ENCODE measurements at regions not wholly inside any gene's neighbourhood (a gene's known extent, or its start where the extent isn't known, plus 50 kb on each side); places are given as distances from the start of the nearest gene placed in this dataset.
"Not testable (repeated sequence)": the region's sequence is repeated elsewhere in the genome, so short reads cannot be mapped to it uniquely, and the experiment has no call there.

- H3K4me3 Mint-ChIP-seq, result peak overlapping the region; percentile 72
- not testable (repeated sequence) for H3K27me3 Mint-ChIP-seq (ENCODE audit: low read depth); H3K4me1 Mint-ChIP-seq (ENCODE audit: low read depth); H3K36me3 Mint-ChIP-seq (ENCODE audit: low read depth); H3K9me3 Mint-ChIP-seq
- H3K27ac Mint-ChIP-seq, result peak overlapping the region; percentile 86
- DNase-seq (ENCODE audit: low spot score), result peak; percentile 46
Measured at GRCh38 chr2:113551637-113552318, 53.3 kb downstream of the FOXD4L1 start.

GRCh38 chr2:113559820-113560219 lies 61.4 kb downstream of the FOXD4L1 start:
- H3K9me3 Mint-ChIP-seq, result not testable (repeated sequence)
- H3K27me3 Mint-ChIP-seq (ENCODE audit: low read depth), result peaks cover 15% of the 10 kb centered on the region

GRCh38 chr2:113562662-113563061 lies 64.2 kb downstream of the FOXD4L1 start:
- H3K36me3 Mint-ChIP-seq (ENCODE audit: low read depth); H3K27ac Mint-ChIP-seq; H3K4me3 Mint-ChIP-seq; H3K27me3 Mint-ChIP-seq (ENCODE audit: low read depth); H3K4me1 Mint-ChIP-seq (ENCODE audit: low read depth); H3K9me3 Mint-ChIP-seq; DNase-seq (ENCODE audit: low spot score): not testable (repeated sequence)

More at GRCh38 chr2:113559820-113560219, 61.4 kb downstream of the FOXD4L1 start:
- not testable (repeated sequence) for DNase-seq (ENCODE audit: low spot score); H3K4me1 Mint-ChIP-seq (ENCODE audit: low read depth); H3K36me3 Mint-ChIP-seq (ENCODE audit: low read depth); H3K4me3 Mint-ChIP-seq; H3K27ac Mint-ChIP-seq

- DNase-seq (ENCODE audit: low spot score); H3K9me3 Mint-ChIP-seq; H3K36me3 Mint-ChIP-seq (ENCODE audit: low read depth); H3K4me1 Mint-ChIP-seq (ENCODE audit: low read depth); H3K27ac Mint-ChIP-seq; H3K4me3 Mint-ChIP-seq; H3K27me3 Mint-ChIP-seq (ENCODE audit: low read depth): not testable (repeated sequence)
Measured at GRCh38 chr2:113566674-113567480, 60.2 kb upstream of the RABL2A start.

GRCh38 chr2:113567481-113567849 lies 59.6 kb upstream of the RABL2A start:
- not testable (repeated sequence) for H3K27ac Mint-ChIP-seq; H3K4me1 Mint-ChIP-seq (ENCODE audit: low read depth); H3K4me3 Mint-ChIP-seq; DNase-seq (ENCODE audit: low spot score); H3K36me3 Mint-ChIP-seq (ENCODE audit: low read depth); H3K9me3 Mint-ChIP-seq; H3K27me3 Mint-ChIP-seq (ENCODE audit: low read depth)

GRCh38 chr2:113568231-113568630 lies 58.8 kb upstream of the RABL2A start:
- not testable (repeated sequence) for DNase-seq (ENCODE audit: low spot score); H3K9me3 Mint-ChIP-seq; H3K27me3 Mint-ChIP-seq (ENCODE audit: low read depth); H3K4me3 Mint-ChIP-seq; H3K27ac Mint-ChIP-seq; H3K36me3 Mint-ChIP-seq (ENCODE audit: low read depth); H3K4me1 Mint-ChIP-seq (ENCODE audit: low read depth)

- not testable (repeated sequence) for H3K27ac Mint-ChIP-seq; H3K36me3 Mint-ChIP-seq (ENCODE audit: low read depth); H3K4me3 Mint-ChIP-seq; DNase-seq (ENCODE audit: low spot score); H3K27me3 Mint-ChIP-seq (ENCODE audit: low read depth); H3K9me3 Mint-ChIP-seq; H3K4me1 Mint-ChIP-seq (ENCODE audit: low read depth)
Measured at GRCh38 chr2:113570082-113570481, 57.0 kb upstream of the RABL2A start.

- not testable (repeated sequence) for H3K4me3 Mint-ChIP-seq; H3K9me3 Mint-ChIP-seq; H3K36me3 Mint-ChIP-seq (ENCODE audit: low read depth); H3K27me3 Mint-ChIP-seq (ENCODE audit: low read depth); H3K27ac Mint-ChIP-seq; H3K4me1 Mint-ChIP-seq (ENCODE audit: low read depth); DNase-seq (ENCODE audit: low spot score)
Measured at GRCh38 chr2:113570509-113571009, 56.5 kb upstream of the RABL2A start.

GRCh38 chr2:113571482-113572068 lies 55.5 kb upstream of the RABL2A start:
- H3K4me1 Mint-ChIP-seq (ENCODE audit: low read depth); H3K27ac Mint-ChIP-seq; H3K36me3 Mint-ChIP-seq (ENCODE audit: low read depth); H3K9me3 Mint-ChIP-seq; H3K27me3 Mint-ChIP-seq (ENCODE audit: low read depth); DNase-seq (ENCODE audit: low spot score); H3K4me3 Mint-ChIP-seq: not testable (repeated sequence)

- H3K27me3 Mint-ChIP-seq (ENCODE audit: low read depth); DNase-seq (ENCODE audit: low spot score); H3K4me3 Mint-ChIP-seq; H3K9me3 Mint-ChIP-seq; H3K4me1 Mint-ChIP-seq (ENCODE audit: low read depth); H3K27ac Mint-ChIP-seq; H3K36me3 Mint-ChIP-seq (ENCODE audit: low read depth): not testable (repeated sequence)
Measured at GRCh38 chr2:113575721-113576120, 51.3 kb upstream of the RABL2A start.

GRCh38 chr2:113576353-113576752 lies 50.7 kb upstream of the RABL2A start:
- not testable (repeated sequence) for H3K4me1 Mint-ChIP-seq (ENCODE audit: low read depth); H3K27ac Mint-ChIP-seq; DNase-seq (ENCODE audit: low spot score); H3K9me3 Mint-ChIP-seq; H3K4me3 Mint-ChIP-seq; H3K27me3 Mint-ChIP-seq (ENCODE audit: low read depth); H3K36me3 Mint-ChIP-seq (ENCODE audit: low read depth)

Measured in T-helper 2 cell treated with Interferon-gamma antibody and Interleukin-4, amounts not matched to agents 5 μg/mL and 100 μg/mL, for 36 hours (primary cell).